Right ventricle myocardium inferior (tissue), 1 donor: ENCODE measurements at regions not wholly inside any gene's neighbourhood (a gene's known extent, or its start where the extent isn't known, plus 50 kb on each side); places are given as distances from the start of the nearest gene placed in this dataset.

Experiments
- ATAC-seq: fragments of 200-7000 bp; cut with Tn5 transposase; one replicate; pipeline ENCODE4 v1.9.1; 2020; ENCODE audit warnings: mild to moderate bottlenecking, moderate library complexity
- DNase-seq: peaks from one replicate; pipeline ENCODE4 v3.0.0; 2021; ENCODE audit errors: missing footprints
- intact Hi-C: fragments of 100-400 bp; cut with DNase I; formaldehyde crosslinking; loops from one replicate; pipeline ENCODE4 v1.11.0; 2022
- donor health status: DM: no; HTN: yes; CAD: no; lungs with severe emphysema.

DNA sequence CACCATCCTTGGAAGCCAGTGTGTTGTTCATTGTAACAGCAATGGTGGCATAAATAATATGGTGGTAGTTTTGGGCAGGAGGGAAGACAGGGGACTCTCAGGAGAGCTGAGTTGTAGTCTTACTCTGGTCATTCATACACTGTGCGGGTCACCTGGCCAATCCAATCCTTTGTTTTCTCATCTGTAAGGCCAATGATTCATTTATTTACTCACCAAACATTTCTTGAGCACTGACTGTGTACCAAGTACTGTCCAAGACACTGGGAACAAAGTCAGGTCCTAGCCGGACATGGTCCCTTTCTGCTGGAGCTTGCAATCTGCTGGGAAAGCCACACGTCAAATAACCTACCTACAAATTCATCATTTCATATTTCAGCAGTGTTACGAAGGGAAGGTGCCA is 302.7 kb downstream of the CYP26B1 start:
- intact Hi-C loops: no loop called here
- no peak for ATAC-seq
- no peak for DNase-seq

DNA sequence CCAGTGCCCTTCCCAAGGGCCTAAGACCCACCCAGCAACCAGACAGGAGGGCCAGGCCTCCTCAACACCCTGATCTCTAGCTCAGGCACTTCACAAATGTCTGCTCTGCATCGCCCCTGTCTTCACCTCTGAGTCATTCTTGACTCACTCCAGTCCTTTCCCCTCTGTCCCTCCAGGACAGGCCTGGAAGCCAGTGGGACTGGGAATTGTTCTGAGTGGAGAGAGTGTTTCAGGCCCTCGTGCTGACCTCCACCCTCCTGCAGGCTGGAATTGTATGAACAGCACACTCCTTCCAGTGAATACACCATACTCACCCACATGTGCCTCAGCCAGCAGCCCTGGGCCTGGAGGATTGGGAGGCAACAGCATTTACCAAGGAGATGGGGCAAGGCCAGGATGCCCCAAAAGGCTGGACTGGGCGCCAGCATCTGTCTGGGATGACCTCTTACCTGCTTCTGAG is 304.2 kb downstream of the CYP26B1 start:
- ATAC-seq (peak; percentile 92), DNase-seq (no peak)
- intact Hi-C loops: no loop called here

DNA sequence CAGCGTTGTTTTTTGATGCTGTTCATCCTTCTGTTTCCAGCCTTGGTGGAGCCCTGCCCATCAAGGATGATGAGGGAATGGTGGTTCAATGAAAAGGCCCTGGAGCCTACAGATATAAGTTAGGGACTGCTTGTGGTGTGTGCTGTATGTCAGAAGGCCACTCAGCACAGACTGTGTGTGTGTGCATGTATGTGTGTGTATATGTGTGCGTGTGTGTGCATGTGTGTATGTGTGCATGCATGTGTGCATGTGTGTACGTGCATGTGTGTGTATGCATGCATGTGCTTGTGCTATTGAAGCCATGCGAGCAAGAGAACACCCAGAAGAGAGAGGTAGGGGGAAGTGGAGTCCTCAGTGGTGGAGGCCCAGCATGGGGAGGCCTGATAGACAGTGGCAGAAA is 304.9 kb downstream of the CYP26B1 start:
- intact Hi-C loops: no loop called here
- ATAC-seq (peak; percentile 17), DNase-seq (no peak)

DNA sequence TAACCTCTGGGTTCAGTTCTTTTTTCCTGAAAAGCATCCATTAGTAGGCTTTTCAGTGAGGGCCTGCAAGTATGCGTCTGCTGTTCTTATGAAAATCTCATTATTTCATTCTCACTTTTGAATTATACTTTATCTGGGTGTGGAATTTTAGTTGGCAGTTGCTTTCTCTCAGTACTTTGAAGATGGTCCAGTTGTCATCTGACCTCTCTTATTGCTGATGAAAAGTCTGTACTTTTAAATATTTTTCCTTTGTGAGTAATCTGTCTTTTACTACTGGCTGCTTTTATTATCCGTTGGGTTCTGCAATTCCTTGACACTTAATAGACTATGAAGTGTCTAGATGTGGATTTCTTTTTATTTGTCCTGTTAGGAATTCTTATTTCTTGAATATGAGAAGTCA is 307.8 kb downstream of the CYP26B1 start:
- DNase-seq (no peak), ATAC-seq (no peak)
- intact Hi-C loops: no loop called here

DNA sequence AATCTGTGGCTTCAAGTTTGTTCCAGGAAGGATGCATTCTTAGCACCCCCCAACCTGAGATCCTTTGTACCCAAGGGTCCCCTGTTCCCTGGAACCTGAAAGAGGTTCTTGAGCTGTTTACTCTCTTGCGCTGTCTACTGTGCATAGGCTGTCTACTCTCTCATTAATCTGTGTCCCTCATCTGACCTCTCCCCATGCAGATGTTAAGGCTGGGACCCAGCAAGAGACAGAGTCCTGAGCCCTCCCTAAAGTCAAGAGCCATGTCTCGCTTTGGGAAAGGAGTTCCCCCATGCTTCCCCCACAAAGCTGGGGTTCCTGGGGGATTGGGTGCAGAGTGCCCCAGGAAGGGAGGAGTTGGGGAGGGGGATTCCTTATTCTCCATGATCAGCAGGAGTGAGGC is 312.9 kb downstream of the CYP26B1 start:
- intact Hi-C loops: no loop called here
- ATAC-seq (no peak), DNase-seq (no peak)

DNA sequence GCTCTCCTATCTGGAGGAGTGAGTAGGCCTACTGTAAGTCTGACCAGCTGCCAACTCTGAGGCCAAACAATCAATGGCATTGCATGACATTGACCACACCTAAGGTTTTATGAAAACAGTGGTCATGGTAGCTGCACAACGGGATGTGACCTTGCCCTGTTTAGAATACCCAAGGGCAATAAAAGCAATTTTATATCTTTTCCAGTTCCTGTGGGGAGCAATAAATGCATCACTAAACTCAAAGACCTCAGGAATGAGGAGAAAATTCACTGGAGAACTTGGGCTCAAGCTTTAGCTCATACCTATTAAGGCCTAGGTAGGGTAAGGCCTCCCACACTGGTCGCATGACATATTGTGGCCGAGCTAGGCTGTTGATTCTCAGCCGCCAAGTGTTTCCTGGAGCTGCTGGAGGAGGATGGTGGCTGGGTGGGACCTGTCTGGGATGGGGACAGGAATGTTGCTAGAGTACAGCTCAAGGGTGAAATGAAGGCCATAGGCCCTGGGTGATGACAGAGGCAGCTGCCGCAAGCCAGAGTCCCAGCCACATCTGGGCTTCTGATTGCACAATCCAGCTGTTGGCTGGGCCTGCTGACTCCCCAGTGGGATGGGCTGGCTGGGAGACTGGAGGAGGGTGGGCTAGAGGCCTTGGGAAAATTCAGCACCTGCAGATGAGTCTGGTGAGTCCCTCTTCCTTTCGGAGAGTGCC is 313.7 kb downstream of the CYP26B1 start:
- intact Hi-C loops: no loop called here
- ATAC-seq (peak; percentile 98), DNase-seq (peak; percentile 83)

DNA sequence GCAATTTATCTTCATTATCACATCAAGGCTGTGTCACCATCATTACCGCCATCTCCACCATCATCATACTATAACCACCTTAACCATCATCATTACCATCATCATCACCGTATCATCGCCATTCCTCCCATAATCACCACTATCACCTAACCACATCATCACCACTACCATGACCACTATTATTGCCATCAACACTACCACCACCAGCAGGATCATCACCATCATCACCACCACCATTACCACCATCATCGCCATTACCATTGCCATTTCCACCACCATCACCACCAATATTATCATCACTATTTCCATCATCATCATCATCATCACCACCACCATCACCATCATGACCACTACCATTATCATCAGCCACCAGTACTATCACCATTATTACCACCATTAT is 314.4 kb downstream of the CYP26B1 start:
- DNase-seq (no peak), ATAC-seq (no peak)
- intact Hi-C loops: no loop called here

DNA sequence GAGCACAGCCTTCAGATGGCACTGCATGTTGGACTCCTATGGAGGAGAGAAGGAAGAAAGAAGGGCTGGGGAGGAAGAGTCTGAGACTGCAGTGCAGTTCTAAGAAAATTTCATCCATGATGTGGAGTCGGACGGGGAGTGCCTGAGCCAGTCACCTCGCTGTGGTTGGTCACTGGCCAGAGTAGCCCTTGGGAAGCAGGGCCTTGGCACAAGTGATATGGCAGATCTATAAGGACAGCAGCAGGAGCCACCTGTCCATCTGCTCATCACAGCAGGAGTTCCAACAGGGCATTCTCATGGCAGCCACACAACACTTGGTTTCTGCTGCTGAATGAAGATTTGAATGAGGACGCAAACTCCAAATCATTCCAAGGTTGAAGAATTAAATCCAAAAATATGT is 314.8 kb downstream of the CYP26B1 start:
- ATAC-seq (no peak), DNase-seq (no peak)
- intact Hi-C loops: no loop called here

DNA sequence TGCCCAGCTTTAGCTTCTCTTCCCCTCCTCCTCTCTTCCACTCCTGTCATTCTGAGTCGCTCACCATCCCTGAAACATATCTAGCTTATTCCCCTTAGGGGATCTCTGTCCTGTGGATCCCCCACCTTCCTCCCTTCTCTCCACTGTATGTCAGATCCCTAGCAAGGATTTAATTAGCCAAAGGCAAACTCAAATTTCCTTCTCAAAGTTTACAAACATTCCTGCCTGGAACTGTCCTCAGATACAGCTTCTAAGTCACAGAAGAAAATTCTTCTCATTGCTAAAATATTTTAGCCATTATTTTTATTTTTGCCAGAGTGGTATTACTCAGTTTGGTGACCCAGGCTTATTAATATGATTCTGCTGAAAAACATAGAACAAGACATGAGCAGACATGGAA is 315.3 kb downstream of the CYP26B1 start:
- intact Hi-C loops: no loop called here
- ATAC-seq (no peak), DNase-seq (no peak)

DNA sequence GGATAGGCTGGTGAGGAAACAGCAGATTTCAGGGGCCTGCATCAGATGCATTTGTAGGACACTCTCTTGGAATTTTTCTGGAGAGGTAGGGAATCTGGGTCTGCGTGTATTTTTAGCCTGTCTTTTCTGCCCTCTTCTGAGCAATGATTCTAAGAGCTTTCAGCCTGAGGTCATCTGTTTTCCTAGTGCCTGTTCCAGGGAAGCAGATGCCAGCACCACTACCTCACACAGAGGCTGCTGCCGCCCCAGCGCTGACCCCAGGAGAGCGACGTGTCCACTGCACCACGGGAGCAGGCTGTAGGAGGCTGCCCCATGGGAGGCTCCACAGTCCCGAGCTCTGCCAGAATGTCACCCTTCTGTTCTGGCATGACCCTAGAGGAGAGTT is 316.5 kb downstream of the CYP26B1 start:
- DNase-seq (no peak), ATAC-seq (peak; percentile 68)
- intact Hi-C loops: no loop called here

DNA sequence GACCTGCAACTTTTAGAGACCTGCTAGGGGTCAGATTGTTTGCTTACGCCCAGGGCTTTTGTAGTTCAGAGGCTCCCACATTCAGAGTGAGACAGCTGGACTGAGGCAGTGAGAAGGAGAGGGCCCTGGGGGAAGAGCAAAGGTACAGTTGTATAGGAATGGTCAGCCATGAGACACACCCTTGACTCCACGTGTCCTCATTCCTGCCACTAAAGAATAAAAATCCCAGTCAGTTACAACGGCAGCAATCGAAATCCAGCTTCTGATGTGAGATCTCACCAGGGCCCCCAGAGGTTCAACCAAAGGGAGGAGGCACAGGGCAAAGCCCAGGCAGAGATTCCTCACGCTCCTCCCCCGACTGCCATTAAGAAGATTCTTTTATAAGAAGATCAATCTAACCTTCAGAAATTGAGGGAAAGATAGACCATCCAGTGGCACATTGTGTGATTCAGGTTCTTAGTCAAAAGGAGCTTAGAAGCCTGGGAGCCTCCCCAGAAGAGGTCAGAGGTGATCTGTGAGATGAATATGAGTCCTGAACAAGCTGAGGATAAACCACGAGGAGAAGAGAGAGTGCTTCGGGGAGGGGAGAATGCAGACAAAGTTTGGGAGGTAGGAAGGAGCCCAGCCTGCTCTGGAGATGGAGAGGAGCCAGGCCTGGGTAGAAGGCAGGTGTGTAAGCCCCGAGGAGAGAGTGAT is 317.0 kb downstream of the CYP26B1 start:
- no peak for DNase-seq
- ATAC-seq: no peak
- intact Hi-C loops: no loop called here

DNA sequence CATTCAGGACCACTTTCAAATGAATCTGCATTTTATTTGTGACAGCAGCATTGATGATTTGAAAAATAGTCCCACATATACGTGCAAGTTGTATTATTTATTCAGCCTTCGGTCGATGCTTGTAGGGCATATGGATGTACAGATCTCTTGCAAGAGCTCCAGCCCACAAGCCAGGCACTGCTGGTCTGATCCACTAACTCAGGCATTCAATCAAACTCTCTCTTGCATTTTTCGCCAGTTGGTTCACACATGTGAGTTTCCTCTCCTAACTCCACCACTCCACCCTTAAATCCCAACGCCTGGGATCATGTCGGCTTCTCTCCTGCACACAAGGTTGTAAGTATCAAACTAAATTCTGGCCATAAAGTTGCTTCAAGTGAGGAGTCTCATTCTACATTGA is 318.7 kb downstream of the CYP26B1 start:
- intact Hi-C loops: no loop called here
- DNase-seq (no peak), ATAC-seq (no peak)

DNA sequence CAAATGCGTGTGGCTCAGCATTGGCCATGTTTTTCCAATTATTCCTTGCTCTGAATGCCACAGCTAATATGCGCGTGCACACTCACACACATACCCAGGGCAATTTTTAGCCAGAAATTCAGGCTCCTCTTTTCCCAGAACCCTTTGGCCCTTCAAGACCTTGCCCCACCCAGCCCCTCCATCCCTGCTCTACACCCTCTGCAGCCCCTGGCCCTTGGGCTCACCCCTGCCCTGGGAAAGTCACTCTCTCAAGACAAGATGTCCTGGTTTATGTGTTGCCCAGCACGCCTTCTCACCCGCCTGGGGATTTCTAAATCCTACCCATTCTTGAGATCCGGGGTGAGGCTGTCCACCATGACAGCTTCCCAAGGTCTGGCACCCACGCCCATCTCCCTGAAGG is 319.7 kb downstream of the CYP26B1 start:
- intact Hi-C loops: no loop called here
- no peak for ATAC-seq
- DNase-seq: no peak

DNA sequence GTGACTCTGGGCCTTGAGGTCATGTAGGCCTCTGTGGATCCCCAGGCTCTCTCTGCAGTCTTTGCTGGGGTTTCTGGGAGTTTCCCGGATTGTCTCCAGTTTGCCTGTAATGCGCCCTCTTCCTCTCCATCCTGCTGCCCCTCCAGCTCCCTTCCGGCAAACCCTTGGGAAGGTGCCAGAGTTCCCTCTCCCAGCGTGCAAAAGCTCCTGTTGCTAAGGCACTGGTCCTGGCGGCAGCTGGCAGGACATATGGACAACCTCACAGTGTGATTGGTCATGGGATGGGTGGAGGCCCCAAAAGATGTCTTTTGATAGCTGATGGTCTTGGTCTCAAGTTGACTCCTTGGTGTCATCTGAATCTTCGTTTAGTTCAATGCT is 320.1 kb downstream of the CYP26B1 start:
- intact Hi-C loops: no loop called here
- ATAC-seq: no peak
- DNase-seq: no peak

DNA sequence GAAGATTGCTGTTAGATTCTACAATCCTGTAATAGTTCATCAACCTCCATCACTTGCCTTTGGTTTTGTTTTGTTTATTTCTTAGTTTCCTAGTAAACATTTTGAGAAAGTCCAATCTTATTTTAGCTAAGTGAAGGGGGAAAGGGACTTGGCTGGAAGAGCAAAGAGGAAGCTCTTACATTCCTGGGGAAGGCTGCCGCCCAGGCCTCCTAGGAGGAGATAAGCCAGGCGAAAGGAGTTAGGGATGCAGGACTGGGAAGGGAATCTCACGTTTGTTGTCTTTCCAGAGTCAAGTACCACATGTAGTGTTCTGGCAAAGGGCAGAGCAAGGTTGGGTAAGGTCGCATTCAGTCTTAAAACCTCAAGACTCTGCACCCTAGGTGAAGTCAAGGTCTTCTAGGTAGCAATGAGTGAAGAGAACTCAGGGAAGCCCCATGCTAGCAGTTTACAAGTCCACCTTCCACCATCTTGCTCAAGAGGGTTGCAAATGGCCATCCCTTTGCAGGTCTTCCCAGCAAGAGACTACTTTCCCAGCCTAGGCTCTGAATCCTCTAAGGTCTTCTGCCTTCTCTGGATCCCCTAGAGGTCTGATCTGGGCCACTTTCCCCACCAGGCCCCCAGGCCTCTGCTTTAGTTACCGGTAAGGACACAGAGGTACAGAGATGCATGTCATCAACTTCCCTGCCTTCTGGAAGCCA is 320.7 kb downstream of the CYP26B1 start:
- intact Hi-C loops: no loop called here
- ATAC-seq (no peak), DNase-seq (no peak)

DNA sequence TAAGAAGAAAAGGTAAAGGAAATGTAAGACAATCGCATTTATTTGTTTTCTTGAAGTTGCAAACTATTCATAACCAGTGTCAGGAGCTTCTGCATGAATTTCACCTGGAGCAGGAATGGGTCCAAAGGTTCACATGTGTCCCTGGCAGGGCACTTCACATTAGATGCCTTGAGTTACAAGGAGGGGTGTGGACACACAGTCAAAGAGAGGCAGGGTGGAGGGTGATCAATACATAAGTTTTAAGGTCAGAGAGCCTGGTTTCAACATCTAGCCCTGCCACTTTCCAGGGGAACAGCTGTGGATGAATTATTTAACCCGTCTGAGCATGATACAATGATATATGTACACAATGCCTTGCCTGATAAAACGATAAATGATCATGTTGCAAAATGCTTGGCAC is 321.4 kb downstream of the CYP26B1 start:
- intact Hi-C loops: no loop called here
- ATAC-seq (no peak), DNase-seq (no peak)

DNA sequence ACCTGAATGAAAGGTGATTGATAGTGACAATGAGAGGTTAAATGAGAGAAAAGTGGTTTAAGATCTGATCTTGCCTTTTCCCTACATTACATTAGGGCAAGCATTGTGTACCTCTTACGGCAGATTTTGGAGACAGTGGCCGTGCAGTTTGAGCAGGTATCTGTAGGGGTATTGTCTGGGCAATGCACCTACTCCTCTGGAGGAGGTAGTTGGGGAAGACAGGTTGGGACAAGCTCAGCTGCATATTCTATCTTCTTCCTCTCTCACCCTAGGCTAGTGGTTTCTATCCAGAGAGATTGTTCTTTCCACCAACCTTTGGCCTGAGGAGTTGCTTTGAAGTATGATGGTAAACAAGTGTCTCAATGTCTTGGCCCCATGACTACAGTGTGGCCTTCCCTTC is 323.2 kb downstream of the CYP26B1 start:
- ATAC-seq: no peak
- intact Hi-C loops: no loop called here
- no peak for DNase-seq

DNA sequence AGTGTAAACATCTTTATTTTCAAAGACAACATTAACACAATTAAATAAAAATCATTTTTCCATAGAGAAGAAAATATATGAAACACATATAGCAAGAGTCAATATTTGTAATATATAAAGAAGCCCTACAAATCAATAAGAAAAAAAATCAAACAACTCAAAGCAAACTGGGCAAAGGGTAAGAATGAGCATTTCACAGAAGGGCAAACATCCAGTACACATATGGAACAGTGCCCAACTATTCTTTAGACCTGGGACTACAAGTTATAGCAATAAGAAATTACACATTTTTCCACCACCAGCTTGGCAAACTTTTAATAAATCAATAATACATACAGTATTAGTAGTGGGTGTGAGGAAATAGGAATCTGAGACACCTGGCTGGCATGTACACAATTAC is 324.1 kb downstream of the CYP26B1 start:
- no peak for ATAC-seq
- intact Hi-C loops: no loop called here
- DNase-seq: no peak

DNA sequence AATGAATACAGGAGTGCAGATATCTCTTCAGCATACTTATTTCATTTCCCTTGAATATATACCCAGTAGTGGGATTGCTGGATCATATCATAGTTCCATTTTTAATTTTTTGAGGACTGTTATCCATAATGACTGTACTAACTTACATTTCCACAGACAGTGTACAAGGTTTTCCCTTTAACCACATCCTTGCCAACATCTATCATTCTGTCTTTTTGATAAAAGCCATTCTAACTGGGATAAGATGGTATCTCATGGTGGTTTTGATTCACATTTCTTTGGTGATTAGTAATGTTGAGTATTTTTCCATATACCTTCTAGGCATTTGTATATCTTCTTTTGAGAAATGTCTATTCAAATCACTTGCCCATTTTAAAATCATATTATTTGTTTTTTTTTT is 325.2 kb downstream of the CYP26B1 start:
- ATAC-seq: no peak
- intact Hi-C loops: no loop called here

DNA sequence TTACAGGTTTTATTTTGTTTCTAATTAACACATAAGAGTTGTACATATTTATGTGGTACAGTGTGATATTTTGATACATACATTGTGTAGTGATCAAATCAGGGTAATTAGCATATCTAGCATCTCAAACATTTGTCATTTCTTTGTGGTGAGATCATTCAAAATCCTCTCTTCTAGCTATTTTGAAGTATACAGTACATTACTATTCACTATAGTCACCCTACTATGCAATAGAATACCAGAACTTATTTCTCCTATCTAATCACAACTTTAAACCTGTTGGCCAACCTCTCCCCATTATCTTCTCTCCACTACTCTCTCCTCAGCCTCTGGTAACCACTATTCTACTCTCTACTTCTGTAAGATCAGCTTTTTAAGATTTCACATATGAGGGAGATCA is 325.8 kb downstream of the CYP26B1 start:
- intact Hi-C loops: no loop called here
- ATAC-seq: no peak
- no peak for DNase-seq

More for the DNA sequence above, 325.2 kb downstream of the CYP26B1 start:
- no peak for DNase-seq
